ENCODE measurements at regions not wholly inside any gene's neighbourhood (a gene's known extent, or its start where the extent isn't known, plus 50 kb on each side); places are given as distances from the start of the nearest gene placed in this dataset.

DNA sequence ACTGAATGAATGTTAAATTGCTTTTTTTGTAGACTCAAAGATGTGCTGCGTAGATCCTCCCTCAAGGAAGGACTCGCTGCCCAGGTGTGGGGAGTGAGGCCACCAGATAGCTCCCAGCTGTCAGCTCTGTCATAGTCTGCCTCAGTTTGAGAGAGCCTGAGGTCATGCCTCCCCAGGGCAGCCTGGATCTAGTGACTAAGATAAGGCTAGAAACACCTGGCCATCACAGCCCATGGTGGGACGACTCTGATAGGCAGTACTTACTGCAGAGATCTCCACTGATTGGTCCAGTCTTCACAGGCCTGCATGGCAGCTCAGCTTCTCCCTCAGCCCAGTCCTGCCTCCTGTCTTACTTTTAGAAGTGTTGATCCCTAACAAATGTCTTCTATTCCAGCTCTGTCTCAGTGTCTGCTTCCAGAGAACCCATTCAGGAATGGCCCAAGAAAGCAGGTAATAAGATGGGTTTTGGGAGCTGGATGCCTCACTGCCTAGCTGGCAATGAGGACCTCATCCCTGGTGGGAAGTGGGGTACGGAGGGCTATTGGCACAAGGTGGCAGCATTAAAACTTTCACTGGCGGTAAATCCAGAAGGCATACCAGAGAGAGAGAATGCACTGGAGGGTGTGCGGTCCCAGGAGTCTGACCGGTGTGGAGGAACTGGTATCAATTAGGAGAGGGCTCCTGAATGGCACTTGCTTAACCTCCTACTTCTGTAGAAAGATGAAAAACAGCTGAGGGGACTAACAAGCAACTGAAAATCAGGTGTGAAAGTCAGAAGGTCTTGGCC lies 55.3 kb upstream of the GPR37L1 start:
- DNase-seq: no peak

DNA sequence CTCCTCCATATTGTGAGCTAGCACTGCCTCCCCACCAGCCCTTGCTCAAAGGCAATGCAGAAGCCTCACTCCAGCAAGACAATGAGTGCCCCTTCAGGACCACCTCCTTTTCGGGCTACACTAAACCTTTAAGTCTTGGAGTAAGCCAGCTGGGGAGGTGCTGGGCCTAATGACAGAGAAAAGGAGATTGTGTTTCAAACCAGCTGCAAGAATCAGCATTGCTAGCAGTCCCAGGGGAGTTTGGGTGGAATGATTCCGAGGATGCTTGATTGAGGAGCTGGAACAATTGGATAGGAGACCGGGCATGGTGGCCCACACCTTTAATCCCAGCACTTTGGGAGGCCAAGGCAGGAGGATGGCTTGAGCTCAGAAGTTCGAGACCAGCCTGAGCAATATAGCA lies 54.1 kb upstream of the GPR37L1 start:
- peak; percentile 83 for DNase-seq

GRCh38 chr1:202069662-202070061 lies 53.1 kb upstream of the GPR37L1 start:
- DNase-seq: peak; percentile 72

DNA sequence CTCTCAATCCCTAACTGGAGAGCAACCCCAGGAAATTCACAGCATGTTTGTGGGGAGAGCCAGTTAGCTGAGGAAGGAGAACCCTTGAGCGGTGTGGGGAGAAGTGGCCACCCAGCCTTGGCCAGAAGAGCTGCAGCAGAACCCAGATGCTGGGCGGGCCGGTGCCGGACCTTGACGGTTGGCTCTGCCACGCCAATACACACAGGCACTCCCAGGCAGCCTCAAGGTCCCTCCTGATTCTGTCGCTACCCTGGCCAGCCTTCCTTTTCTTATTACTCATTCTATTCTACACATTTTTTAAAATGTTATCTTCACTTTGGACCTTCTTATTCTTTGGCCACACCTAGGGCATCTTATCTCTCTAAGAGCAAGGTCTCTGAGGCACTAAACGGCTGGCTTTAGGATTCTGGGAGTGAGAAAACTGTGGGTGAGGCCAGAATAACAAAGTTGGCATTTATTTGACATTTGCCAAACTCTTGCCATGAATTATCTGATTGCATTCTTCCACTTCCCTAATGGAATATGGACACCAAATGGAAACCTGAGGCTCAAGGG lies 50.4 kb upstream of the GPR37L1 start:
- DNase-seq: no peak
